ENCODE measurements at regions not wholly inside any gene's neighbourhood (a gene's known extent, or its start where the extent isn't known, plus 50 kb on each side); places are given as distances from the start of the nearest gene placed in this dataset.
"Not testable (repeated sequence)": the region's sequence is repeated elsewhere in the genome, so short reads cannot be mapped to it uniquely, and the experiment has no call there.

DNA sequence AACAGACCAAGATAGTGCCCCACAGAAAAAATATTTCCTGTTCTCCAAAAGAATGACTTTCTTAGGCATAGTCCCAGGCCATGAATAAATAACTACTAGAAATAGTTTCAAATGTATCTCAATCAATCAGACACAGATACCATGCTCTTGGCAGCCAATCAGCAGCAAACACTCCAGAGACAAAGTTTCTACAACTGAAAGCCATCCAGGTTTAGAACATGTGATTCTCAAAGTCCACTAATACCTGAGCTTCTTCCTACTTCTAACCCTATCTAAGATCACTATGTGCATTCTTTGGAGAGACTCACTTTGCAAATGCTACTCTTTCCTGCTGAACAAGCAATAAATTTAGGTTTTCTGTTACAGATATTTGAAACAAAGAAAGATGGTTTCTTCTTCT is 425.8 kb upstream of the GRIN3A start:
- no peak overlapping the region for H3K4me2 ChIP-seq (ENCODE audit: low read length)
- H3K27me3 ChIP-seq (ENCODE audit: control insufficient read depth, low read length) = no peaks in the 10 kb centered on the region
- H3K4me1 ChIP-seq (ENCODE audit: control insufficient read depth, low read length) = no peaks in the 10 kb centered on the region
- H3K79me2 ChIP-seq (ENCODE audit: control insufficient read depth, low read length) = no peaks in the 10 kb centered on the region
- H3K9me3 ChIP-seq (ENCODE audit: control insufficient read depth, insufficient read depth, low read length) = no peaks in the 10 kb centered on the region
- H3F3A ChIP-seq (ENCODE audit: control insufficient read depth, insufficient read depth) = no peaks in the 10 kb centered on the region
- H3K27ac ChIP-seq (ENCODE audit: low read depth, low read length) = no peak overlapping the region
- H3K9me2 ChIP-seq (replicated peaks; ENCODE audit: control insufficient read depth, low read length) = no peaks in the 10 kb centered on the region
- no peaks in the 10 kb centered on the region for H4K20me1 ChIP-seq (ENCODE audit: control insufficient read depth, insufficient read depth, low read depth, low read length)
- H3K4me3 ChIP-seq (ENCODE audit: low read length) = no peak overlapping the region
- TF ChIP-seq, protein P1, sequence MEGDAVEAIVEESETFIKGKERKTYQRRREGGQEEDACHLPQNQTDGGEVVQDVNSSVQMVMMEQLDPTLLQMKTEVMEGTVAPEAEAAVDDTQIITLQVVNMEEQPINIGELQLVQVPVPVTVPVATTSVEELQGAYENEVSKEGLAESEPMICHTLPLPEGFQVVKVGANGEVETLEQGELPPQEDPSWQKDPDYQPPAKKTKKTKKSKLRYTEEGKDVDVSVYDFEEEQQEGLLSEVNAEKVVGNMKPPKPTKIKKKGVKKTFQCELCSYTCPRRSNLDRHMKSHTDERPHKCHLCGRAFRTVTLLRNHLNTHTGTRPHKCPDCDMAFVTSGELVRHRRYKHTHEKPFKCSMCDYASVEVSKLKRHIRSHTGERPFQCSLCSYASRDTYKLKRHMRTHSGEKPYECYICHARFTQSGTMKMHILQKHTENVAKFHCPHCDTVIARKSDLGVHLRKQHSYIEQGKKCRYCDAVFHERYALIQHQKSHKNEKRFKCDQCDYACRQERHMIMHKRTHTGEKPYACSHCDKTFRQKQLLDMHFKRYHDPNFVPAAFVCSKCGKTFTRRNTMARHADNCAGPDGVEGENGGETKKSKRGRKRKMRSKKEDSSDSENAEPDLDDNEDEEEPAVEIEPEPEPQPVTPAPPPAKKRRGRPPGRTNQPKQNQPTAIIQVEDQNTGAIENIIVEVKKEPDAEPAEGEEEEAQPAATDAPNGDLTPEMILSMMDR (IDR thresholded peaks at IDR 0.05; ENCODE audit: low read depth, low read length, poor library complexity, severe bottlenecking) = no peak
- TF ChIP-seq EZH2phosphoT487 (IDR thresholded peaks at IDR 0.05; ENCODE audit: borderline replicate concordance, low read length) = no peak
- no peaks in the 10 kb centered on the region for H3K36me3 ChIP-seq (ENCODE audit: control insufficient read depth, low read length)

DNA sequence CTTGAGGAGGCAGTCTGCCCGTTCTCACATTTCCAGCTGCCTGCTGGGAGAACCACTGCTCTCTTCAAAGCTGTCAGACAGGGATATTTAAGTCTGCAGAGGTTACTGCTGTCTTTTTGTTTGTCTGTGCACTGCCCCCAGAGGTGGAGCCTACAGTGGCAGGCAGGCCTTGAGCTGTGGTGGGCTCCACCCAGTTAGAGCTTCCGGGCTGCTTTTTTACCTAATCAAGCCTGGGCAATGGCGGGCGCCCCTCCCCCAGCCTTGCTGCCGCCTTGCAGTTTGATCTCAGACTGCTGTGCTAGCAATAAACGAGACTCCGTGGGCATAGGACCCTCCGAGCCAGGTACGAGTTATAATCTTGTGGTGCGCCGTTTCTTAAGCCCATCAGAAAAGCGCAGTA is 414.6 kb upstream of the GRIN3A start:
- not testable (repeated sequence) for H3K27me3 ChIP-seq (ENCODE audit: control insufficient read depth, low read length); H3K9me3 ChIP-seq (ENCODE audit: control insufficient read depth, insufficient read depth, low read length); H3K4me2 ChIP-seq (ENCODE audit: low read length); H3F3A ChIP-seq (ENCODE audit: control insufficient read depth, insufficient read depth); H3K4me1 ChIP-seq (ENCODE audit: control insufficient read depth, low read length); H3K36me3 ChIP-seq (ENCODE audit: control insufficient read depth, low read length); H3K4me3 ChIP-seq (ENCODE audit: low read length); H3K9me2 ChIP-seq (replicated peaks; ENCODE audit: control insufficient read depth, low read length); H3K27ac ChIP-seq (ENCODE audit: low read depth, low read length); H4K20me1 ChIP-seq (ENCODE audit: control insufficient read depth, insufficient read depth, low read depth, low read length); H3K79me2 ChIP-seq (ENCODE audit: control insufficient read depth, low read length)

- Histone ChIP-seq H3K27ac (ENCODE audit: low read depth, low read length) (no peak overlapping the region), H3F3A (ENCODE audit: control insufficient read depth, insufficient read depth) (no peaks in the 10 kb centered on the region), H3K4me1 (ENCODE audit: control insufficient read depth, low read length) (no peaks in the 10 kb centered on the region), H3K9me2 (replicated peaks; ENCODE audit: control insufficient read depth, low read length) (no peaks in the 10 kb centered on the region), H3K27me3 (ENCODE audit: control insufficient read depth, low read length) (no peaks in the 10 kb centered on the region), H3K4me2 (ENCODE audit: low read length) (no peak overlapping the region), H3K79me2 (ENCODE audit: control insufficient read depth, low read length) (no peaks in the 10 kb centered on the region), H3K4me3 (ENCODE audit: low read length) (no peak overlapping the region), H3K9me3 (ENCODE audit: control insufficient read depth, insufficient read depth, low read length) (no peaks in the 10 kb centered on the region), H4K20me1 (ENCODE audit: control insufficient read depth, insufficient read depth, low read depth, low read length) (no peaks in the 10 kb centered on the region), H3K36me3 (ENCODE audit: control insufficient read depth, low read length) (no peaks in the 10 kb centered on the region)
- no peak for TF ChIP-seq EZH2phosphoT487 (IDR thresholded peaks at IDR 0.05; ENCODE audit: borderline replicate concordance, low read length)
- TF ChIP-seq, protein P1 (IDR thresholded peaks at IDR 0.05; ENCODE audit: low read depth, low read length, poor library complexity, severe bottlenecking) = no peak
Observed at GRCh38 chr9:102135768-102136167, 397.3 kb upstream of the GRIN3A start.

DNA sequence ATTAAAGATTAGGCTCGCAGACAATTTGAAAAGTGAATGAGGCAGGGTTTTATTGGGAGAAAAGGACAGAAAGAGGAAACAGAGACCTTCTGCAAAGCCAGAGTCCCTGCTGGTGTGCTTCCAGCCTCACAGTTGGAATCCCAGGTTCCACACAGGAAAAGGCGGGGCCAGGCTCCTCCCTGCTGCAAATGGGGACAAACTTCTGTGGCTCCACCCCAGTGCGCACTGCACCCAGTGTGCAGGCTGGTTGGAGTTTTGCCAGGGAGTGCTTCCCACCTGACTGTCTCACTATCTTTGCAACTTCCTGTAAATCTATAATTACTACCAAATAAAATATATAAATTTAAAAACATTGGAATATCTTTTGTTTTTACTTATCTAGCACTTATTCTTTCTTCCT is 386.0 kb upstream of the GRIN3A start:
- no peak for TF ChIP-seq EZH2phosphoT487 (IDR thresholded peaks at IDR 0.05; ENCODE audit: borderline replicate concordance, low read length)
- TF ChIP-seq, protein P1 (IDR thresholded peaks at IDR 0.05; ENCODE audit: low read depth, low read length, poor library complexity, severe bottlenecking) = no peak
- no peak overlapping the region for H3K4me2 ChIP-seq (ENCODE audit: low read length)
- H3K4me1 ChIP-seq (ENCODE audit: control insufficient read depth, low read length) = no peaks in the 10 kb centered on the region
- H3K27ac ChIP-seq (ENCODE audit: low read depth, low read length) = no peak overlapping the region
- H3F3A ChIP-seq (ENCODE audit: control insufficient read depth, insufficient read depth) = no peaks in the 10 kb centered on the region
- H4K20me1 ChIP-seq (ENCODE audit: control insufficient read depth, insufficient read depth, low read depth, low read length) = no peaks in the 10 kb centered on the region
- no peaks in the 10 kb centered on the region for H3K9me2 ChIP-seq (replicated peaks; ENCODE audit: control insufficient read depth, low read length)
- H3K27me3 ChIP-seq (ENCODE audit: control insufficient read depth, low read length) = no peaks in the 10 kb centered on the region
- no peaks in the 10 kb centered on the region for H3K9me3 ChIP-seq (ENCODE audit: control insufficient read depth, insufficient read depth, low read length)
- no peak overlapping the region for H3K4me3 ChIP-seq (ENCODE audit: low read length)
- H3K79me2 ChIP-seq (ENCODE audit: control insufficient read depth, low read length) = no peaks in the 10 kb centered on the region
- no peaks in the 10 kb centered on the region for H3K36me3 ChIP-seq (ENCODE audit: control insufficient read depth, low read length)

Data from DOHH2 (cell line).